ENCODE measurements at regions not wholly inside any gene's neighbourhood (a gene's known extent, or its start where the extent isn't known, plus 50 kb on each side); places are given as distances from the start of the nearest gene placed in this dataset.
"Not testable (repeated sequence)": the region's sequence is repeated elsewhere in the genome, so short reads cannot be mapped to it uniquely, and the experiment has no call there.

DNA sequence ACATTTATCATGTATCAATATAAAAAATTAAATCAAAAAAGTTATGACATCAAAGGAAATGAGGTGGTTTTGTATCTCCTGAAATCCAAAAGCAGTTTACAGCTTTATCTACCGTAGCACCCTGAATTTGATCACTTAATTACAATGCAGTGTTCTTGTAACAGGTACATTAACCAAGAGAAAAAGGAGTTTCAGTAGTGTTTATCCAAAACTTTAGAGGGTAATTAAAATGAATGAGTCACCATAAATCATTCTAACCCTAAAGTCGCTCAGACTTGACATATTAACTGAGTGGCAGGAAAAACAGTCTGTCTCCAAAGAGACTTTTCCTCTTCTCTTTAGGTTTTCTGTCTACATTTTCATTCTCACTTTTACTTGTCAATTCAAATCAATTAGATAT lies 907.6 kb upstream of the EPHA5 start:
- no peak for DNase-seq

DNA sequence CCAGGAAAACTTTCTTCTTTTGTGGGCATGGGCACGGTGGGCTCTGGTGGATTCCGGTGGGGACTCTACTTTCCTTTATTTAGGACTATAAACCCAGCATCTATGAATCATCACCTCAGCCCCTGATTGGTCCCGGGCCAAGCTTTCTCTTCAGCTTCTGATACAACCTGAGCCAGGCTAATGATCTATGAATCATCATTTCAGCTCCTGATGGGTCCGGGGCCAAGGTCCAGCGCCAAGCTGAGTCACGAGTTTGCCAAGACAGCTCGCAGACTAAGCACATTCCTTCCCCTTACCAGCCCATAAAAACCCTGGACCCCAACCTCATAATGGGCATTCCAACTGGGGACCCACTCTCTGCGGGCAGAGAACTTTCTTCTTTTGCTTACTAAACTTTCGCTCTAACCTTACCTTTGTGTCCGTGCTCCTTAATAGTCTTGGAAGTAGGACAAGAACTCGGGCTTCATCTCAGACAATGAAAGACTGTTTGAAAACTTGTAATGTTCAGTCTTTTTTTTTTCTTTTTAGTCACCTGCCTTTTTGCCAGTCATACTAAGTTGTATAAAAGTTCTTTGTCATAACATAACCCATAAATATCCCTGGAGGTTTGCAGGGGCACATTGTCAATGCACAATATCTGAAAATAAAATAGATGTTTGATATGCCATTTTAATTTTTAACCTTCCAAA lies 904.9 kb upstream of the EPHA5 start:
- no peak for DNase-seq

DNA sequence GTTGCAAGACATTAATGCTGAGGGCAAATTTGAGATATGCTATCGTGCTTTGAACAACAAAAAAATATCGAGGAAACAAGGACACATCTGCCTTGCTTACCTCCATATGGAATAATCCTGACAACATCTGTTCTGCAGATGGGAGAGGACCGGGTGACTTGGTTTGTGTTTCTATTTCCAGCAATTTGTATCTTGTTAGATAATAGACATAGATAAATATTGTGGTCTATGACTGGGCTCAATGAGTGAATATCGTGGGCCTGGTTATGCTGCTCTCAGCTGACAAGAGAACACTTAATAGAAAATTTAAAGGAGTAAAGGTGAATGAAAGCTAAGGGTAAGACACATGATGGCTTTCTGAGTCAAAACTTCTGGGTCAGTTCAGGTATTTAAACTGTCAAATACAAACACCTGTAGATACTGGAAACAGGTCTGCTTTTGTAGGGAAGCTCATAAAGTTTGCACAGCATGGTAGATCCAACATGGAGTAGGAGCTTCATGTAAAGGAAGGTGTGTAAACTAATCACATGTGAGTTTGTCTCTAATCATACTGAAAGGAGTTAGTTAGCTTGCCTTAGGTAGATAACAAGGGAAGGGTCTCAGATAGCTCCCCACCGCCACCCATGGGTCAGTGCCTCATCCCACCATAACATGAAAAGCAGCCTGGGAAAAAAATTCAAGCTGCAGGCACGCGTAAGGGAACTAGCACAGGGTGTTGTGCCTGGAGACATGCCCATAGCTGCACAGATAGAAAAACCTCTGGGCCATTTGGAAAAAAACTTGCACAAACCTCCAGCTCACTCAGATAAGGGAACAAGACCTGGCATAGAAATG lies 904.1 kb upstream of the EPHA5 start:
- no peak for DNase-seq

DNA sequence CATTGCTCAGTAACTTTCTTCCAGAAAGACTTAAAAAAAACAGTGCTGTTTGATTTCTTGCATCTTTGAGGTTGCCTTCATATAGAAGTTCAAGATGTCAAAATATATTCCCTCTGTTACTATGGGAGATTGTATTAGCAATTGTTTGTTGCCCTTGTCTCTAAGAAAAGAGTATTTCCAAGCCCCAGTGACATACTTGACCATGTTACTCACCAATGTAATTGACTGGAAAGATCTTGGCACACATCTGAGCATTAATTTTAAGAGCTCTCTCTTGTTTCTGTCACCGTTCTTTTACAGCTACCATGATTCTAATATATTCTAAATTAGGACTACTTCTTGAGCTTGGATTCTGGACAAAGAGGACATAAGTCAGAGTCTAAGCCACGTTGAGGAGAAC lies 902.7 kb upstream of the EPHA5 start:
- DNase-seq = no peak

DNA sequence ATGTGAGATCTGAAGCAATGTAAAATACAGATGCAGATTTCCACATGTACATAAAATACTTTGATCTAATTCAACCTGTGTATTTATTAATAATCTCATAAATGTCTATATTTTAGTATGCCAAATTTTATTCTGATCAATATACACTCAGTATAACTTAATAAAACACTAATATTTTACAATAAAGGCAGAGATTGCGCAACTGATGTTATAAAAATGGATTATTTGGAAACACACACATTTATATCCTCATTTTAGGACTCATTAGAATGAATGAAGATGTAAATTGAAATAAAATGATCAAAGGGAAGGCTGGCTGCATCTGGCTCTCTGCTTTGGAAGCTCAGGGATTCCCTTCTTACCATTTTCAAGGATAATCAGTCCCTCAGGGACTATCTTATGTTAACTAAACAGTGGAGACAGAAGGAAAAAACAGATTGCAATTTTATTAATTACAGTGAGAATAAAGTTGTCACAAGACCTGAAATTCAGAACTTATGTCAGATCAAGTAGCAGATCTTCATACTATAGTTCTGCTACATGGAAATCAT lies 900.9 kb upstream of the EPHA5 start:
- no peak for DNase-seq

DNA sequence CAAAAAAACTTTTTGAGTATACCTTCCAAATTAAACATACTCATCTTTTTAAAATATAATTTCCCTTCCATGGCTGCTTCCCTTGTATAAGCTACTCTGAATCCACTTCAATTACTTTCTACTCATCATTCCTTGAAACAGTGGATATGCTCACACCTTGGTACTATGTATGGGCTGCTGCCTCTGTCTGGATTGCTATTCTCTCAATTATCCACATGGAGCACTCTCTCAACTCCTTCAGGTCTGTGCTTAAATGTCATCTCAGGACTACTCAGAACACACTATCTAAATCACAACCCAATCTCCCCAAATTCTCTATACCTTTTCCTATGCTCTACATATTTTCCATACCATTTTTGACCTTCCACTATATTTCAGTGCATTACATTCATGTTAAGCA lies 898.9 kb upstream of the EPHA5 start:
- no peak for DNase-seq

DNA sequence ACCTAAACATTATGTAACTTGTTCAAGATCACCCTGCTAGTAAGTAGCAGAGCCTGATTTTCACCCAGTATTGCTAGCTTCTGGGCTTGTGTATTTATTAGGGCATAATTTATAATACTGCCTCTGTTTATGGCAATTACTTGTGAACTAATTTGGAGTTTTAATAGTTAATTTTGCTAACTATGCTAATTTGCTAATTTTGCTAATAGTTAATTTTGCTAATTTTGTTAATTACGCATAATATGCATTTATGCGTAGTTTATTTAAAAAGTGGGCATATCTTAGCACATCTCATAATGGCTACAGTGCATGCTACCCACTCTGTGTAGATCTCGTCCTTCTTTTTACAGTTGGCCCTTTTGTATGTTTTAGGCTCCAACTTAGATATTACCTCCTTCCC lies 898.1 kb upstream of the EPHA5 start:
- DNase-seq = no peak

DNA sequence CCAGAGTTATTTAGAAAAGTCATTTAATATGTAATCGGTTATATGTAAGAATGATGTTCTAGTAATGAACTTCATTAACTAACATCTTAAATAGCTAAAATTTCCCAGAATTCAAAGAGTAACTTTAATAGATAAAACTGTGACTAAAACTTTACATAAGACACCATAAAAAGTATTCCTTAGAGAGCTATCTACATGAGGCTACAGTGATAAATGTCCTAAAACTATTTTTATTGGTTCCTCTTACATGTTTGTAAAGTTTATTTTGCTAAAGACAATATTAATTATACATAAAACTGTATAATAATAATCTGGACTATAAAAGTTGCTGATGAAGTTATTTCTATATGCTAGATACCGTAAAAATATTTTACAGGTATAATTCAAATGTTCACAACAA lies 897.7 kb upstream of the EPHA5 start:
- DNase-seq = no peak

DNA sequence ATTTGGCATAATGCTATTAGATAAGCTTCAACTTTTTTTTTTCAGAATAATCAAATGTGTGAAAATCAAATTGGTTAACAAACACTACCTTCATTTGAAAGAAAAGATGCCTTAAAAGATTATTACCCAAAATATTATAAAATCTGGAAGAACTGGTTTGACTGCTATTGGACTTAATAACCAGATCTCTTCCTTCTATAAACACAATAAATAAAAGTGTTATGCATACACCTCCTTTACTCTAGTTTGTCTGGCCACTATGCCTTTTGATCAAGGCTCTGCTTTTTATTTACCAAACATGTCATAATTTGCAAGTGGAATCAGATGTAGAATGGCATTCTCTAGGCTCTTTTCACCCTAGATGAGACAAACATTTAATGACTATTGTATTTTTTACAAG lies 897.3 kb upstream of the EPHA5 start:
- DNase-seq = no peak

DNA sequence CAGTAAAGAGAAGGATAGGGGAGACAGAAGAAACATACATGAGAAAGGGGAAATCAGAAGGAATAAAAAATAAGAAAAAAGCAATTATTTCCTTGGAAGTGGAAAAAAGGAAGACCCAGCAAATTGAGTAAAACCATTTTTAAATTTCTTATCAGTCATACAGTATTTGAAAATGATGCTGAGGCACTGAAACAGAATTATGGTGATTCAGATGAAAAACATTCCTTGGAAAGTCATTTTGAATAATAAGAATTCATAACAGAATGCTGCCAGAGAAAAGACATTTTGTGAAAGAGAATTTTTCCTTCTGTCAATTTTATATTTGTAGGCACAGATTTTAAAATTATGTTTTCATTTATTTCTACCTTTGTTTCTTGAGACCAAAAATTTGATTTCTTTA lies 895.5 kb upstream of the EPHA5 start:
- DNase-seq = no peak

DNA sequence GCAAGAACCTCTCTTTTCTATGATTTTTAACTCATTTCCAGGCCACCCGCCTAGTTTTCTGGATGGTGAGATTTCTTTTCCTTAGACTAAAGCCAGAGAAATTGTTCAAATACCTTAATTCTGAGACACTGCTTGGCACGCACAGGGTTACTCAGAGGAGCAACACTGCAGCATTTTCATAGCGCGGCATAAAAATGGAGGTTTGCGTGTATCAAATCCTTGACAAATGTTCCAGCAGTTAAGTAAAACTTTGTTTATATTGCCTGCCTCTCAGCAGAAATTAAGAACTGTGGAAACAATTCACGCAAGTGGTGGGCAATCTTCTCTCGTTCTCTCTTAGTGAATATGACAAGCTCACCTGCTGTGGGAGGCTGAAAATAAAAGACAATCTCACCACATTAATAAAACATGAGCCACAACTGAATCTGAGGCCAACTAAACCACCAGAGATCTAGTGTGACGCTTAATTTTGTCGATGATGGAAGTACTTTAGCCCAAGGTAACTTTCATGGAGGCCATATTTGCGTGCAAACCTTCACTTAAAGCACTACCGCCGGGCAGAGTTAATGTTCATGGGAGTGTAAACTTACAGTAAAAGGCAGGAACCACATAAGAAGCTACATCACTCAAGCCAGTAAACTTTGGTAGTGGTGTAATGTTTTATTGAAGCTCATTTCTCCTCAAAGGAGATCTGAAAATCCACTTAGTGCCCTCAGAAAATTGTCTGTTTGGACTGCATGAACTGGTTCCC lies 894.8 kb upstream of the EPHA5 start:
- no peak for DNase-seq

DNA sequence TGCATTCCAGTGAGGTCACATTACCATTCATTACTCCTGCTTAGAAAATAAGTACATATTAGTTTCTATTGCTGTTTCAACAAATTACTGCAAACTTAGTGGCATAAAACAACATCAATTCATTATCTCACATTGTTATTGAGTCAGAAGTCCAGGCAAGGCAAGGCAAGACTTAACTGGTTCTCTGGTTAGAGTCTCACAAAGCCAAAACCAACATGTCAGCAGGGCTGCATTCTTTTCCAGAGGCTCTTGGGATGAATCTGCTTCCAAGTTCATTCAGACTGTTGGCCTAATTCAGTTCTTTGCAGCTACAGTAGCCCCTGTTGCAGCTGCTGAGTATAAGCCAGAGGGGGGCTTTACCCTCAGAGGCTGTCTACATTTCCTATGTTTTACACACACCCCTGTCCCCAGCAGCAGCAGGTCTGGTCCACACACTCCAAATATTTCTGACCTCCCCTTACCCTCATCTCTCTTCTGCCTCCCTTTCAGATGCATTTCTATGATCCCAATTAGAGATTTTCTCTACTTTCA lies 892.1 kb upstream of the EPHA5 start:
- no peak for DNase-seq

DNA sequence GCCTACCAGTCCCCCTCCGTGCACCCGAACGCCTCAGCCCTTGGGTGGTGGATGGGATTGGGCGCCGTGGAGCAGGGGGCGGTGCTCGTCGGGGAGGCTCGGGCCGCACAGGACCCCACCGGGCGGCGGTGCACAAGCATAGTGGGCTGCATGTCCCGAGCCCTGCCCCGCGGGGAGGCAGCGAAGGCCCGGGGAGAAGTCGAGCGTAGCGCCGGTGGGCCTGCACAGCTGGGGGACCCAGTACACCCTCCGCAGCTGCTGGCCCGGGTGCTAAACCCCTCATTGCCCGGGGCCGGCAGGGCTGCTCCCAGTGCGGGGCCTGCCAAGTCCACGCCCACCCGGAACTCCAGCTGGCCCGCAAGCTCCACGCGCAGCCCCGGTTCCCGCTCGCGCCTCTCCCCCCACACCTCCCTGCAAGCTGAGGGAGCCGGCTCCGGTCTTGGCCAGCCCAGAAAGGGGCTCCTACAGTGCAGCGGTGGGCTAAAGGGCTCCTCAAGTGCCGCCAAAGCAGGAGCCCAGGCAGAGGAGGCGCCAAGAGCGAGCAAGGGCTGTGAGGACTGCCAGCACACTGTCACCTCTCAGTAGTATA lies 891.3 kb upstream of the EPHA5 start:
- not testable (repeated sequence) for DNase-seq

DNA sequence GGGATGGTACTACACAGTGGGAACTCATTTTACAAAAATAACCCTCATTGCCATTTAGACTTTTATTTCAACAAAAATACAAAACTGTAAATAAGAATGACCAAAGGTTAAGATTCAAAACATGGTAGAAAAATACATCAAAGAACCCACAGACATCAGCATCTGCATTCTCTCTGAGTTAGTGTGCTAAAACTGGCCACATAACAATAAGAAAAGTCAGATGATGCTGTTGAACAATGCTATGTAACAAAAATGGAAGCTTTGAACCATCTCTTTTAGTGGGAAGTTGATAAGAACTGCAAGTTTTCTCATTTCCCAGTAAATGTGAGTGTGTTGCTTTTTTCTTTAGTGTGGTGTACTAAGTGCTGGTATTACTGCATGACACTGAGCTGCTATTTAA lies 888.4 kb upstream of the EPHA5 start:
- DNase-seq = no peak

DNA sequence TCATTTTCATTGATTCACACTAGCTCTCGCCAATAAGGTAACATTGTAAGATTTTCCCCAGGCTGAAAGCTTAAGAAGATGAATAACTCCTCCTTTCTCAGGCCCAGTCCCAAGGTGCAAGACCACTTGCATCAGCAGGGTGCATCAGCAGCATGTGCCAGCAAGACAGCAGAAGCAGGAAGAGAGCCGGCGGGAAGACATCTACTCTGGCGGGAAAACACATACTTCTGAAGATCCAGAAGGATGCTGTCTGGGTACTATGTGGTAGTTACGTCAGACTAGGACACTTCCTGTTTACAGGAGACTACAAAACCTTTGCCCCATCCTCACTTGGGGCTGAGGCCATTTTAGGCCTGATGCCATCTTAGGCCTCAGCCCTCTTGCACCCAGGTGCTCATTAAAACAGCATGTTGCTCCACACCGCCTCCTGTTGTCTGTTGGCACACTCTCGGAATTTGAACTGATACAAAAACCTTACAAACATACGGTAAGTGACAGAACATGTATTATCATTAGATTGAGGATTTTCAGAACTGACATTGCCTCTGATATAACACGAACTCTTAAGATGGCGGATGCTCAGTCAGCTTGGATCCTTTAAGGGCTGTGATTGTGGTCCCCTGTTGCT lies 886.5 kb upstream of the EPHA5 start:
- DNase-seq = no peak

DNA sequence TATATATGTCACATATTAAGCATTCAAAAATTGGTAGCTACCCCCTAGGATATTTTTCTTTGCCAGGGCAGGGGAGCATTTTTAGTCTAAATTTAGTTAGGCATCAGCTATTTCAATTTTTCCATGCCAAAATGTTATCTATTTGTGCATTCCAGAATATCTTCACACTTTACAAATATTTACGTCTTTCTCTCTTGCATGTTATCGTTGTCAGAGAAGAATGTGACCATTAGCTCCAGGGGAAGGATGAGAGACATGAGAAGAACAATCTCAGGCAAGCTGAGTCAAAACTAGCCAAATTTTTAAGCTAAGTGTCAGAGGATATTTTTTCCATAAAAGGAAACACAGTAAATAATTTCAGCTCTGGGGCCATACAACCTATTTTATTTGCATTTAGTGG lies 885.0 kb upstream of the EPHA5 start:
- no peak for DNase-seq

DNA sequence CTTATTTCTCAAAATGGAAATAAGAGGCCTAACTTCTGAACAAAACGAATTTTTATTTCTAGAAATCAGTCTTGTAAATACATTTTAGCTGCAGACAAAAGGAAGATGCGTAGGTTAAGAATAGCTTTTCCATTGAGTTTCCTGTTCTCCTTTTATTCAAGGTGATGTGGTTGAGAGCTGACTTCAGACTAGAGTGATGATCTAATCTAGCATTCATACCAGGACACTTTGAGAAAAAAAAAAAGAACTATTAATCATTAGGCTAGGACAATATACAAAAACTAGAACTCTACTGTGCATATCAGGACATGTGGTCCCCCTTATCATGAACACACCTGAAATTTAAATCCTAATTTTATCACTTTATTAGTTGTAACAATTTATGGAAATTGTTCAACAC lies 884.5 kb upstream of the EPHA5 start:
- DNase-seq = no peak

DNA sequence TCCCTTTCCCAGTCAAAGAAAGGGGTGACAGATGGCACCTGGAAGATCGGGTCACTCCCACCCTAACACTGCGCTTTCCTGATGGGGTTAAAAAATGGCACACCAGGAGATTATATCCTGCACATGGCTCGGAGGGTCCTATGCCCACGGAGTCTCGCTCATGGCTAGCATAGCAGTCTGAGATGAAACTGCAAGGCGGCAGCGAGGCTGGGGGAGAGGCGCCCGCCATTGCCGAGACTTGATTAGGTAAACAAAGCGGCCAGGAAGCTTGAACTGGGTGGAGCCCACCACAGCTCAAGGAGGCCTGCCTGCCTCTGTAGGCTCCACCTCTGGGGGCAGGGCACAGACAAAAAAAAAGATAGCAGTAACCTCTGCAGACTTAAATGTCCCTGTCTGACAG lies 875.0 kb upstream of the EPHA5 start:
- DNase-seq = not testable (repeated sequence)

DNA sequence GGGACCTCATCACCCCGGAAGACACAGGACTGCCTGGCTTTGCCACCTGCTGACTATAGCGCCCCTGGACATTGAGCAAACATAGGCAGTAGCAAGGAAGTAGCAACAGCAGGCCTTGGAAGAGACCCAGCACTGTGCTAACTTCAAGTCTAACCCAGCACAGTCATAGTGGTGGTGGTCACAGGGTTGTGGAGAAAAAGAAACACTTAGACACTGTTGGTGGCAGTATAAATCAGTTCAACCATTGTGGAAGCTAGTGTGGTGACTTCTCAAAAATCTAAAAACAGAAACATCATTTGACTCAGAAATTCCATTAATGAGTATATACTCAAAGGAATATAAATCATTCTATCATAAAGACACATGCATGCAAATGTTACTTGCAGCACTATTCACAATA lies 874.0 kb upstream of the EPHA5 start:
- no peak for DNase-seq

DNA sequence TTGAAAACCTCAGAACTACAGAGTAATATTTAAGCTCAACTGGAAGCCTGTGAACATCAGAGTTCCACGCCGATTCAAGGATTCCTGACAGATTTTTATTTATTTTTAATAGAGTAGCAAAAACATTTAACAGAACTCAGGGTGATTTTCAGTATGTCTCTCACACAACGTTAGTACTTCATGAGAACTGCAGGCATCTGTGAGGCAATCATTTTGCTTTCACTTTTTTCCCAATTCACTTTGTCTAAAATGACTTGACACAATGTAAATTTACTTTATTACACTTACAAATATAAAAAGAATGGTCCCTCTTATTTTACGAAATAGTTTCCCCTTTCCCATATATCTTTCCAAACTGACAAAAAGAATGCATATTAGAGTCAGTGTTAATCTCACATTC lies 869.5 kb upstream of the EPHA5 start:
- DNase-seq = no peak

DNA sequence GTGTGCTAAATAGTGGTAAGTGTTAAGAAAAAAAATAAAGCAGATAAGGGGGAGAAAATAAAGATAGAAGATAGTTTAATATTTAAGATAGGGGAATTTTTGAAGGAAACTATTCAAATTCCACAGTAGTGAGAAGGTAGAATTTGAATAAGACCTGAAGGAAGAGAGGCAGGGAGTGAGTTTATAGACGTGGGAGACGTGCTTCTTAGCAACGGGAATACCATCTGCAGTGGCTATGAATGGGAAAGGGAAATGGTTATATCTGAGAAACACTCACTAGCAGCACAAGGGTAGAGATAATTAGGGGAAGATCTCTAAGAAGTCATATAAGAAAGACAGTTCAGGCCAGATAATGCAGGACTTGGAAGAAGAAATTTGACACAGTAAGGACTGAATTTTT lies 854.5 kb upstream of the EPHA5 start:
- no peak for DNase-seq

DNA sequence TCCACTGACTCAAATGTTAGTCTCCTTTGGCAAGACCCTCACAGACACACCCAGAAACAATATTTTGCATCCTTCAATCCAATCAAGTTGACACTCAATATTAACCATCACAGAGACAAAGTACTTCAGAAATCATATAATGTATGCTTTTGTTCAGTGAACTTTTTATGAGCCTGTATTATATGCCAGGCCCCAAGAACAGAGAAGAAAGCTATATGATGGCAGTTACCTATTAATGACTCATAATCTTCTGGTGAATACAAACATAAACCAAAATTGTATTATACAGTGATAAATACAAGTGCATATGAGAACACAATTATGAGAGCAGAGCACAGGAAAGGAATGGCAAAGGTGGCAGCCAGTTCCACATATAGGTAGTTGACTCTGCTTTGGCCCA lies 852.0 kb upstream of the EPHA5 start:
- no peak for DNase-seq

DNA sequence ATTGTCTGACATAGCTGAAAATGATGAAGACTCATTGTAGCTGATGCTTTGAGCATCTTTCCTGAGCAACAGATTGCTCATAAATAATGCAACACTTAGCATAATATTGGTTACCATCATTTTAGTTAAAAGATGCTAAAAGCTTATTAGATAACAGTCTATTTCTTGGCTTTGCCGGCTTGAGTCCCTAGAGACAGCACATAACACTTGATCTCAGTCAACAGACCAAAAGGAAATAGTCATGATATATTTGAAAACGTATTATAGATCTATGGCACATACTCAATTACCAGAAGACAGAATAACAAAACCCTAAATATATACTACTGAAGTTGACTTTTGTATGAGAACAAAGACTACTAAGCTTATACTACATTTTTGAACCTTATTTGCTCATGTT lies 846.7 kb upstream of the EPHA5 start:
- DNase-seq = no peak

Measured in suppressor macrophage treated with lipopolysaccharide for 4 hours (primary cell).